ENCODE measurements at regions not wholly inside any gene's neighbourhood (a gene's known extent, or its start where the extent isn't known, plus 50 kb on each side); places are given as distances from the start of the nearest gene placed in this dataset.

- Histone ChIP-seq H3K36me3 (no peaks in the 10 kb centered on the region), H3K27ac (no peak overlapping the region), H3K27me3 (no peaks in the 10 kb centered on the region), H3K4me3 (replicated peaks in 1 of 3) (no peak overlapping the region), H3K9me3 (no peaks in the 10 kb centered on the region), H3K4me1 (no peaks in the 10 kb centered on the region)
- TF ChIP-seq CTCF (IDR thresholded peaks at IDR 0.05) (no peak), POLR2A (IDR thresholded peaks at IDR 0.05) (no peak)
- DNase-seq = no peak
- 77 to 88% methylated on average over 2 of the region's 2 CpGs for WGBS, 2 donors
- intact Hi-C loops (cut with DNase I) = no loop called here
Observed at GRCh38 chr12:113548467-113548866, 76.8 kb upstream of the LHX5 start.

- Histone ChIP-seq H3K4me1 (no peaks in the 10 kb centered on the region), H3K4me3 (replicated peaks in 1 of 3) (no peak overlapping the region), H3K27ac (no peak overlapping the region), H3K36me3 (no peaks in the 10 kb centered on the region), H3K27me3 (no peaks in the 10 kb centered on the region), H3K9me3 (no peaks in the 10 kb centered on the region)
- 34 to 38% methylated on average over 18 of the region's 18 CpGs for WGBS, 2 donors
- TF ChIP-seq POLR2A (IDR thresholded peaks at IDR 0.05) (no peak), CTCF (IDR thresholded peaks at IDR 0.05) (no peak)
- DNase-seq = no peak
- intact Hi-C loops (cut with DNase I) = no loop called here
Observed at GRCh38 chr12:113546916-113547863, 75.5 kb upstream of the LHX5 start.

GRCh38 chr12:113537751-113538087, 66.0 kb upstream of the LHX5 start:
- Histone ChIP-seq H3K4me3 (replicated peaks in 1 of 3) (no peak overlapping the region), H3K4me1 (no peaks in the 10 kb centered on the region), H3K27ac (no peak overlapping the region), H3K27me3 (no peaks in the 10 kb centered on the region), H3K36me3 (no peaks in the 10 kb centered on the region), H3K9me3 (no peaks in the 10 kb centered on the region)
- TF ChIP-seq POLR2A (IDR thresholded peaks at IDR 0.05) (no peak), CTCF (IDR thresholded peaks at IDR 0.05) (no peak)
- 62 to 67% methylated on average over 6 of the region's 6 CpGs for WGBS, 2 donors
- DNase-seq = no peak
- intact Hi-C loops (cut with DNase I) = no loop called here

GRCh38 chr12:113537046-113537750, 65.5 kb upstream of the LHX5 start:
- no peak overlapping the region for H3K4me3 ChIP-seq (replicated peaks in 1 of 3)
- no peaks in the 10 kb centered on the region for H3K36me3 ChIP-seq
- intact Hi-C loops (cut with DNase I) = no loop called here
- no peaks in the 10 kb centered on the region for H3K4me1 ChIP-seq
- TF ChIP-seq CTCF (IDR thresholded peaks at IDR 0.05) (no peak), POLR2A (IDR thresholded peaks at IDR 0.05) (no peak)
- H3K9me3 ChIP-seq = no peaks in the 10 kb centered on the region
- DNase-seq = no peak
- H3K27ac ChIP-seq = no peak overlapping the region
- 56 to 57% methylated on average over 11 of the region's 11 CpGs for WGBS, 2 donors
- H3K27me3 ChIP-seq = no peaks in the 10 kb centered on the region

GRCh38 chr12:113535100-113535499, 63.4 kb upstream of the LHX5 start:
- Histone ChIP-seq H3K27me3 (no peaks in the 10 kb centered on the region), H3K9me3 (no peaks in the 10 kb centered on the region), H3K4me3 (replicated peaks in 1 of 3) (no peak overlapping the region), H3K4me1 (no peaks in the 10 kb centered on the region), H3K27ac (no peak overlapping the region), H3K36me3 (no peaks in the 10 kb centered on the region)
- intact Hi-C loops (cut with DNase I) = no loop called here
- WGBS, 2 donors = 82 to 91% methylated on average over 5 of the region's 5 CpGs
- TF ChIP-seq CTCF (IDR thresholded peaks at IDR 0.05) (no peak), POLR2A (IDR thresholded peaks at IDR 0.05) (no peak)
- no peak for DNase-seq
